HuH-7 (cell line): ENCODE measurements at regions not wholly inside any gene's neighbourhood (a gene's known extent, or its start where the extent isn't known, plus 50 kb on each side); places are given as distances from the start of the nearest gene placed in this dataset.
"Not testable (repeated sequence)": the region's sequence is repeated elsewhere in the genome, so short reads cannot be mapped to it uniquely, and the experiment has no call there.

Experiments used
- DNase-seq: peaks from one replicate; pipeline ENCODE4 v3.0.0; 2011; ENCODE audit warnings: low spot score

- no peak for DNase-seq
Measured at GRCh38 chr1:100597061-100597741, 59.3 kb downstream of the GPR88 start.

GRCh38 chr1:100597784-100598183 lies 59.8 kb downstream of the GPR88 start:
- no peak for DNase-seq

- DNase-seq = not testable (repeated sequence)
Measured at GRCh38 chr1:100600377-100600776, 62.4 kb downstream of the GPR88 start.

- DNase-seq = not testable (repeated sequence)
Measured at GRCh38 chr1:100602028-100602427, 64.1 kb downstream of the GPR88 start.

GRCh38 chr1:100604372-100604771 lies 66.4 kb downstream of the GPR88 start:
- DNase-seq = no peak

- DNase-seq = no peak
Measured at GRCh38 chr1:100606438-100606837, 68.5 kb downstream of the GPR88 start.

- DNase-seq = no peak
Measured at GRCh38 chr1:100607628-100608240, 69.8 kb downstream of the GPR88 start.

GRCh38 chr1:100609849-100610248 lies 71.9 kb downstream of the GPR88 start:
- no peak for DNase-seq

GRCh38 chr1:100611086-100611485 lies 73.1 kb downstream of the GPR88 start:
- DNase-seq = no peak

- DNase-seq = no peak
Measured at GRCh38 chr1:100612540-100612939, 74.6 kb downstream of the GPR88 start.

- DNase-seq = no peak
Measured at GRCh38 chr1:100613817-100614559, 76.0 kb downstream of the GPR88 start.

- no peak for DNase-seq
Measured at GRCh38 chr1:100614570-100614969, 76.6 kb downstream of the GPR88 start.

- DNase-seq = no peak
Measured at GRCh38 chr1:100615686-100616085, 77.7 kb downstream of the GPR88 start.

GRCh38 chr1:100616121-100616621 lies 78.2 kb downstream of the GPR88 start:
- no peak for DNase-seq

- no peak for DNase-seq
Measured at GRCh38 chr1:100622037-100622436, 84.1 kb downstream of the GPR88 start.

GRCh38 chr1:100622506-100622905 lies 84.6 kb downstream of the GPR88 start:
- no peak for DNase-seq

- DNase-seq = no peak
Measured at GRCh38 chr1:100622966-100623762, 85.2 kb downstream of the GPR88 start.

- no peak for DNase-seq
Measured at GRCh38 chr1:100624886-100625610, 87.1 kb downstream of the GPR88 start.

GRCh38 chr1:100626397-100626796 lies 88.5 kb downstream of the GPR88 start:
- DNase-seq = no peak

- DNase-seq = no peak
Measured at GRCh38 chr1:100627054-100627716, 89.2 kb downstream of the GPR88 start.

- no peak for DNase-seq
Measured at GRCh38 chr1:100627936-100628335, 90.0 kb downstream of the GPR88 start.
